ENCODE measurements at regions not wholly inside any gene's neighbourhood (a gene's known extent, or its start where the extent isn't known, plus 50 kb on each side); places are given as distances from the start of the nearest gene placed in this dataset.

DNA sequence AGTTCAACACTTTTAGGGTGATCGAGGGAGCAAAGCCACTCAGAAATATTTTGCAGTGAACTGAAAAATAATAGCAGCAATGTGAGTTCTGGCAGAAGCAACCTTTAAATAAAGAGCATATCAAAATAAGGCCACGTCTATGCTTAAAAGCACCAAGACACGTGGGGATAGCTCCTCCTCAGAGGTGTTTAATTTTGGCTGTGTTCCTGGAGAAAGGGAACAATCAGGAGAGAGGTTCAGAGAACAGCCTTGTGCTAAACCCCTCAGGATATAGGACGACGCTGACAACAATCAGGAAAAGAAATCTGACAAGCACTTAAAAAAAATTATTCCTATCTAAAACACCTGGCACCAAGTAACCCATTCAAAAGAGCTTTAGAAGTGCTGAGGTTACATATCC is 471.9 kb upstream of the CELF2 start:
- TF ChIP-seq CTCF (IDR thresholded peaks at IDR 0.05; ENCODE audit: low read depth, low read length, poor library complexity, severe bottlenecking) (no peak), EZH2phosphoT487 (IDR thresholded peaks at IDR 0.05; ENCODE audit: borderline replicate concordance, low read length) (no peak)

Data from DOHH2 (cell line).